WI38 (cell line): ENCODE measurements at regions not wholly inside any gene's neighbourhood (a gene's known extent, or its start where the extent isn't known, plus 50 kb on each side); places are given as distances from the start of the nearest gene placed in this dataset.

Source experiments
- H3K4me3 ChIP-seq: 2 replicates; pipeline ENCODE4 v1.5.1; 2011; ENCODE audit warnings: low read depth, mild to moderate bottlenecking, control low read depth, low read length
- CTCF ChIP-seq: IDR thresholded peaks from 2 replicates; pipeline ENCODE4 v1.5.1; 2012; ENCODE audit warnings: low read depth, mild to moderate bottlenecking, control low read depth, low read length

GRCh38 chr6:105804424-105804823 is 281.7 kb upstream of the PRDM1 start:
- H3K4me3 ChIP-seq, result no peak overlapping the region
- TF ChIP-seq CTCF, result no peak

- TF ChIP-seq CTCF, result no peak
- no peak overlapping the region for H3K4me3 ChIP-seq
Observed at GRCh38 chr6:105804000-105804399, 282.1 kb upstream of the PRDM1 start.

GRCh38 chr6:105803442-105803841 is 282.7 kb upstream of the PRDM1 start:
- TF ChIP-seq CTCF, result no peak
- no peak overlapping the region for H3K4me3 ChIP-seq

- no peak for TF ChIP-seq CTCF
- no peak overlapping the region for H3K4me3 ChIP-seq
Observed at GRCh38 chr6:105802703-105803102, 283.4 kb upstream of the PRDM1 start.

- no peak overlapping the region for H3K4me3 ChIP-seq
- no peak for TF ChIP-seq CTCF
Observed at GRCh38 chr6:105800871-105801270, 285.3 kb upstream of the PRDM1 start.

GRCh38 chr6:105800398-105800797 is 285.7 kb upstream of the PRDM1 start:
- H3K4me3 ChIP-seq, result no peak overlapping the region
- TF ChIP-seq CTCF, result no peak

GRCh38 chr6:105799056-105799455 is 287.1 kb upstream of the PRDM1 start:
- no peak overlapping the region for H3K4me3 ChIP-seq
- TF ChIP-seq CTCF, result no peak
